ENCODE measurements at regions not wholly inside any gene's neighbourhood (a gene's known extent, or its start where the extent isn't known, plus 50 kb on each side); places are given as distances from the start of the nearest gene placed in this dataset.

- TF ChIP-seq GABPB1 (CRISPR knock-in tag; IDR thresholded peaks at IDR 0.05) (no peak), CTCF (IDR thresholded peaks at IDR 0.05) (no peak), ATF1 (CRISPR knock-in tag; IDR thresholded peaks at IDR 0.05) (no peak), IRF1 (CRISPR knock-in tag; IDR thresholded peaks at IDR 0.05) (no peak), ZNF512 (CRISPR knock-in tag; IDR thresholded peaks at IDR 0.05; ENCODE audit: borderline replicate concordance) (no peak), TEAD4 (CRISPR knock-in tag; IDR thresholded peaks at IDR 0.05) (no peak), ZNF423 (CRISPR knock-in tag; IDR thresholded peaks at IDR 0.05) (no peak), NR2C2 (CRISPR knock-in tag; IDR thresholded peaks at IDR 0.05) (no peak)
Measured at GRCh38 chr17:5788266-5788900, 204.1 kb upstream of the NLRP1 start.
